ENCODE measurements at regions not wholly inside any gene's neighbourhood (a gene's known extent, or its start where the extent isn't known, plus 50 kb on each side); places are given as distances from the start of the nearest gene placed in this dataset.

GRCh38 chr3:178289544-178290160 lies 246.6 kb upstream of the KCNMB2 start:
- TF ChIP-seq CTCF (conservative IDR thresholded peaks at IDR 0.05; ENCODE audit: low read depth, low read length) (no peak), EZH2phosphoT487 (IDR thresholded peaks at IDR 0.05; ENCODE audit: borderline replicate concordance, low read length) (no peak), EZH2 (IDR thresholded peaks at IDR 0.05; ENCODE audit: low read length, unreplicated experiment) (no peak)

All from PC-3 (cell line).